ENCODE measurements at regions not wholly inside any gene's neighbourhood (a gene's known extent, or its start where the extent isn't known, plus 50 kb on each side); places are given as distances from the start of the nearest gene placed in this dataset.

GRCh38 chr1:29519108-29519787 lies 282.9 kb downstream of the PTPRU start:
- Histone ChIP-seq H3K27me3 (ENCODE audit: control insufficient read depth in 4 of 4, insufficient read depth in 4 of 4, low read length in 3 of 4) (no peaks in the 10 kb centered on the region), H3K9me3 (ENCODE audit: control insufficient read depth in 4 of 4, low read length in 3 of 4) (no peaks in the 10 kb centered on the region), H3K4me1 (ENCODE audit: control insufficient read depth in 4 of 4, insufficient read depth in 4 of 4, low read length in 3 of 4) (no peaks in the 10 kb centered on the region), H3K36me3 (ENCODE audit: control insufficient read depth in 4 of 4, insufficient read depth in 3 of 4, low read depth in 1 of 4, low read length in 3 of 4) (no peaks in the 10 kb centered on the region), H3K9ac (ENCODE audit: low read depth in 1 of 2, low read length in 2 of 2) (no peak overlapping the region), H3K4me3 (ENCODE audit: low read depth in 1 of 3, low read length in 3 of 3) (no peak overlapping the region), H3K27ac (ENCODE audit: low read depth in 1 of 2, low read length in 2 of 2) (no peak overlapping the region)
- TF ChIP-seq GABPA (IDR thresholded peaks at IDR 0.05 in 1 of 2, conservative IDR thresholded peaks at IDR 0.05 in 1 of 2) (no peak), NR2F2 (IDR thresholded peaks at IDR 0.05) (no peak), RAD21 (IDR thresholded peaks at IDR 0.05) (no peak), EGR1 (IDR thresholded peaks at IDR 0.05; ENCODE audit: low read depth in 2 of 2) (no peak)
- peak; percentile 12 for DNase-seq (ENCODE audit: low spot score)
- WGBS = 67% methylated on average over 9 of the region's 9 CpGs

GRCh38 chr1:29518183-29518835 lies 282.0 kb downstream of the PTPRU start:
- no peak for TF ChIP-seq FOXA2 (IDR thresholded peaks at IDR 0.05)
- no peaks in the 10 kb centered on the region for H3K9me3 ChIP-seq (ENCODE audit: control insufficient read depth in 4 of 4, low read length in 3 of 4)
- H3K9ac ChIP-seq (ENCODE audit: low read depth in 1 of 2, low read length in 2 of 2) = no peak overlapping the region
- H3K27me3 ChIP-seq (ENCODE audit: control insufficient read depth in 4 of 4, insufficient read depth in 4 of 4, low read length in 3 of 4) = no peaks in the 10 kb centered on the region
- H3K36me3 ChIP-seq (ENCODE audit: control insufficient read depth in 4 of 4, insufficient read depth in 3 of 4, low read depth in 1 of 4, low read length in 3 of 4) = no peaks in the 10 kb centered on the region
- no peak for DNase-seq (ENCODE audit: low spot score)
- H3K4me3 ChIP-seq (ENCODE audit: low read depth in 1 of 3, low read length in 3 of 3) = no peak overlapping the region
- H3K4me1 ChIP-seq (ENCODE audit: control insufficient read depth in 4 of 4, insufficient read depth in 4 of 4, low read length in 3 of 4) = no peaks in the 10 kb centered on the region
- H3K27ac ChIP-seq (ENCODE audit: low read depth in 1 of 2, low read length in 2 of 2) = no peak overlapping the region
- 74% methylated on average over 6 of the region's 6 CpGs for WGBS

- Histone ChIP-seq H3K36me3 (ENCODE audit: control insufficient read depth in 4 of 4, insufficient read depth in 3 of 4, low read depth in 1 of 4, low read length in 3 of 4) (no peaks in the 10 kb centered on the region), H3K9me3 (ENCODE audit: control insufficient read depth in 4 of 4, low read length in 3 of 4) (no peaks in the 10 kb centered on the region), H3K4me1 (ENCODE audit: control insufficient read depth in 4 of 4, insufficient read depth in 4 of 4, low read length in 3 of 4) (no peaks in the 10 kb centered on the region), H3K27me3 (ENCODE audit: control insufficient read depth in 4 of 4, insufficient read depth in 4 of 4, low read length in 3 of 4) (no peaks in the 10 kb centered on the region), H3K4me3 (ENCODE audit: low read depth in 1 of 3, low read length in 3 of 3) (no peak overlapping the region), H3K27ac (ENCODE audit: low read depth in 1 of 2, low read length in 2 of 2) (no peak overlapping the region), H3K9ac (ENCODE audit: low read depth in 1 of 2, low read length in 2 of 2) (no peak overlapping the region)
- WGBS = 76% methylated on average over 8 of the region's 8 CpGs
- DNase-seq (ENCODE audit: low spot score) = peak; percentile 24
- no peak for TF ChIP-seq TAF1 (conservative IDR thresholded peaks at IDR 0.05)
- no peak for TF ChIP-seq RAD21 (IDR thresholded peaks at IDR 0.05)
- TF ChIP-seq CTCF (IDR thresholded peaks at IDR 0.05; ENCODE audit: low read depth, low read length, missing input control) = no peak
- no peak for TF ChIP-seq ZBTB33 (IDR thresholded peaks at IDR 0.05)
- TF ChIP-seq EGR1 (IDR thresholded peaks at IDR 0.05; ENCODE audit: low read depth in 2 of 2) = no peak
- no peak for TF ChIP-seq HNF4G (IDR thresholded peaks at IDR 0.05)
Measured at GRCh38 chr1:29517251-29518086, 281.1 kb downstream of the PTPRU start.
